ENCODE measurements at regions not wholly inside any gene's neighbourhood (a gene's known extent, or its start where the extent isn't known, plus 50 kb on each side); places are given as distances from the start of the nearest gene placed in this dataset.

- DNase-seq (ENCODE audit: low read depth) = no peak
- no peaks in the 10 kb centered on the region for H3K27me3 ChIP-seq (ENCODE audit: control insufficient read depth, insufficient read depth, low read length)
- TF ChIP-seq CTCF (IDR thresholded peaks at IDR 0.05; ENCODE audit: insufficient read depth, low read length, severe bottlenecking) = no peak
- no peaks in the 10 kb centered on the region for H3K36me3 ChIP-seq (ENCODE audit: control insufficient read depth, insufficient read depth, low read length)
- no peak overlapping the region for H3K4me3 ChIP-seq (ENCODE audit: low read depth, low read length)
- FAIRE-seq = no peak
Observed at GRCh38 chr9:107636571-107637381, 147.2 kb upstream of the KLF4 start.

- Histone ChIP-seq H3K4me3 (ENCODE audit: low read depth, low read length) (no peak overlapping the region), H3K36me3 (ENCODE audit: control insufficient read depth, insufficient read depth, low read length) (no peaks in the 10 kb centered on the region), H3K27me3 (ENCODE audit: control insufficient read depth, insufficient read depth, low read length) (no peaks in the 10 kb centered on the region)
- DNase-seq (ENCODE audit: low read depth) (no peak), FAIRE-seq (no peak)
- no peak for TF ChIP-seq CTCF (IDR thresholded peaks at IDR 0.05; ENCODE audit: insufficient read depth, low read length, severe bottlenecking)
Observed at GRCh38 chr9:107635803-107636174, 146.2 kb upstream of the KLF4 start.

- TF ChIP-seq CTCF (IDR thresholded peaks at IDR 0.05; ENCODE audit: insufficient read depth, low read length, severe bottlenecking) = no peak
- FAIRE-seq = no peak
- Histone ChIP-seq H3K36me3 (ENCODE audit: control insufficient read depth, insufficient read depth, low read length) (no peaks in the 10 kb centered on the region), H3K4me3 (ENCODE audit: low read depth, low read length) (no peak overlapping the region), H3K27me3 (ENCODE audit: control insufficient read depth, insufficient read depth, low read length) (no peaks in the 10 kb centered on the region)
- DNase-seq (ENCODE audit: low read depth) = no peak
Observed at GRCh38 chr9:107635101-107635802, 145.7 kb upstream of the KLF4 start.

- no peak for FAIRE-seq
- DNase-seq (ENCODE audit: low read depth) = no peak
- no peaks in the 10 kb centered on the region for H3K27me3 ChIP-seq (ENCODE audit: control insufficient read depth, insufficient read depth, low read length)
- H3K4me3 ChIP-seq (ENCODE audit: low read depth, low read length) = no peak overlapping the region
- no peak for TF ChIP-seq CTCF (IDR thresholded peaks at IDR 0.05; ENCODE audit: insufficient read depth, low read length, severe bottlenecking)
- no peaks in the 10 kb centered on the region for H3K36me3 ChIP-seq (ENCODE audit: control insufficient read depth, insufficient read depth, low read length)
Observed at GRCh38 chr9:107633406-107633805, 143.8 kb upstream of the KLF4 start.

- no peaks in the 10 kb centered on the region for H3K36me3 ChIP-seq (ENCODE audit: control insufficient read depth, insufficient read depth, low read length)
- FAIRE-seq (no peak), DNase-seq (ENCODE audit: low read depth) (no peak)
Observed at GRCh38 chr9:107632661-107633060, 143.1 kb upstream of the KLF4 start.

More at GRCh38 chr9:107632661-107633060, 143.1 kb upstream of the KLF4 start:
- Histone ChIP-seq H3K27me3 (ENCODE audit: control insufficient read depth, insufficient read depth, low read length) (no peaks in the 10 kb centered on the region), H3K4me3 (ENCODE audit: low read depth, low read length) (no peak overlapping the region)
- TF ChIP-seq CTCF (IDR thresholded peaks at IDR 0.05; ENCODE audit: insufficient read depth, low read length, severe bottlenecking) = no peak

All from bronchial epithelial cell (primary cell).